ENCODE measurements at regions not wholly inside any gene's neighbourhood (a gene's known extent, or its start where the extent isn't known, plus 50 kb on each side); places are given as distances from the start of the nearest gene placed in this dataset.

- TF ChIP-seq CTCF (conservative IDR thresholded peaks at IDR 0.05) = no peak
- no peak for TF ChIP-seq EZH2 (IDR thresholded peaks at IDR 0.05; ENCODE audit: low read depth)
Observed at GRCh38 chr9:126752881-126753670, 51.8 kb upstream of the ZBTB43 start.
